Skeletal muscle satellite cell (primary cell): ENCODE measurements at regions not wholly inside any gene's neighbourhood (a gene's known extent, or its start where the extent isn't known, plus 50 kb on each side); places are given as distances from the start of the nearest gene placed in this dataset.

Experiments used
- H3K27me3 ChIP-seq: 2 replicates; pipeline ENCODE4 v1.7.0; 2013; ENCODE audit warnings: low read length; ENCODE audit not compliant: control insufficient read depth, insufficient read depth
- H3K36me3 ChIP-seq: 2 replicates; pipeline ENCODE4 v1.7.0; 2013; ENCODE audit warnings: mild to moderate bottlenecking, control low read depth, low read length; ENCODE audit not compliant: insufficient read depth
- H3K4me1 ChIP-seq: 2 replicates; pipeline ENCODE4 v1.7.0; 2013; ENCODE audit warnings: low read length; ENCODE audit not compliant: control insufficient read depth, insufficient read depth
- H3K4me2 ChIP-seq: 2 replicates; pipeline ENCODE4 v1.7.0; 2013; ENCODE audit warnings: mild to moderate bottlenecking, low read length
- H3K4me3 ChIP-seq: 2 replicates; pipeline ENCODE4 v1.7.0; 2013; ENCODE audit warnings: low read length
- H3K9ac ChIP-seq: 2 replicates; pipeline ENCODE4 v1.7.0; 2013; ENCODE audit warnings: mild to moderate bottlenecking, low read depth, low read length, moderate library complexity
- H3K9me3 ChIP-seq: replicated peaks from 2 replicates; pipeline ENCODE4 v1.7.0; 2013; ENCODE audit warnings: mild to moderate bottlenecking, control low read depth, low read length

GRCh38 chr16:79472426-79472825 lies 128.1 kb downstream of the MAF start:
- H3K27me3 ChIP-seq, result no peaks in the 10 kb centered on the region
- H3K4me1 ChIP-seq, result no peaks in the 10 kb centered on the region
- H3K4me2 ChIP-seq, result no peak overlapping the region
- no peak overlapping the region for H3K4me3 ChIP-seq
- no peak overlapping the region for H3K9ac ChIP-seq
- H3K36me3 ChIP-seq, result no peaks in the 10 kb centered on the region
- H3K9me3 ChIP-seq, result peaks cover 8% of the 10 kb centered on the region

- H3K4me1 ChIP-seq, result no peaks in the 10 kb centered on the region
- no peak overlapping the region for H3K9ac ChIP-seq
- no peaks in the 10 kb centered on the region for H3K27me3 ChIP-seq
- H3K36me3 ChIP-seq, result no peaks in the 10 kb centered on the region
- peaks cover 8% of the 10 kb centered on the region for H3K9me3 ChIP-seq
- H3K4me2 ChIP-seq, result no peak overlapping the region
- no peak overlapping the region for H3K4me3 ChIP-seq
Measured at GRCh38 chr16:79469999-79470398, 130.5 kb downstream of the MAF start.

- H3K9me3 ChIP-seq, result peaks cover 8% of the 10 kb centered on the region
- no peak overlapping the region for H3K4me3 ChIP-seq
Measured at GRCh38 chr16:79468631-79469030, 131.9 kb downstream of the MAF start.

GRCh38 chr16:79468121-79468552 lies 132.4 kb downstream of the MAF start:
- Histone ChIP-seq H3K9me3 (peaks cover 8% of the 10 kb centered on the region), H3K27me3 (no peaks in the 10 kb centered on the region), H3K9ac (no peak overlapping the region), H3K4me3 (no peak overlapping the region), H3K4me1 (no peaks in the 10 kb centered on the region), H3K4me2 (no peak overlapping the region), H3K36me3 (no peaks in the 10 kb centered on the region)

More at GRCh38 chr16:79468631-79469030, 131.9 kb downstream of the MAF start:
- Histone ChIP-seq H3K4me2 (no peak overlapping the region), H3K9ac (no peak overlapping the region), H3K4me1 (no peaks in the 10 kb centered on the region), H3K27me3 (no peaks in the 10 kb centered on the region), H3K36me3 (no peaks in the 10 kb centered on the region)

- Histone ChIP-seq H3K4me2 (no peak overlapping the region), H3K4me1 (no peaks in the 10 kb centered on the region), H3K27me3 (no peaks in the 10 kb centered on the region), H3K9ac (no peak overlapping the region), H3K36me3 (no peaks in the 10 kb centered on the region), H3K4me3 (no peak overlapping the region), H3K9me3 (peaks cover 14% of the 10 kb centered on the region)
Measured at GRCh38 chr16:79466111-79466510, 134.4 kb downstream of the MAF start.

GRCh38 chr16:79463841-79464240 lies 136.7 kb downstream of the MAF start:
- Histone ChIP-seq H3K9ac (no peak overlapping the region), H3K36me3 (no peaks in the 10 kb centered on the region), H3K27me3 (no peaks in the 10 kb centered on the region), H3K4me2 (no peak overlapping the region), H3K4me3 (no peak overlapping the region), H3K9me3 (peaks cover 11% of the 10 kb centered on the region), H3K4me1 (no peaks in the 10 kb centered on the region)

- Histone ChIP-seq H3K4me1 (no peaks in the 10 kb centered on the region), H3K27me3 (no peaks in the 10 kb centered on the region), H3K4me3 (no peak overlapping the region), H3K9me3 (no peaks in the 10 kb centered on the region), H3K4me2 (no peak overlapping the region), H3K36me3 (no peaks in the 10 kb centered on the region), H3K9ac (no peak overlapping the region)
Measured at GRCh38 chr16:79456036-79456435, 144.5 kb downstream of the MAF start.

- H3K4me3 ChIP-seq, result no peak overlapping the region
- no peaks in the 10 kb centered on the region for H3K27me3 ChIP-seq
- no peaks in the 10 kb centered on the region for H3K36me3 ChIP-seq
- no peak overlapping the region for H3K9ac ChIP-seq
- H3K9me3 ChIP-seq, result no peaks in the 10 kb centered on the region
- H3K4me1 ChIP-seq, result no peaks in the 10 kb centered on the region
- no peak overlapping the region for H3K4me2 ChIP-seq
Measured at GRCh38 chr16:79452671-79453070, 147.9 kb downstream of the MAF start.

GRCh38 chr16:79451196-79451816 lies 149.2 kb downstream of the MAF start:
- H3K4me3 ChIP-seq, result no peak overlapping the region
- H3K4me1 ChIP-seq, result no peaks in the 10 kb centered on the region
- H3K36me3 ChIP-seq, result no peaks in the 10 kb centered on the region
- H3K9me3 ChIP-seq, result no peaks in the 10 kb centered on the region
- H3K27me3 ChIP-seq, result no peaks in the 10 kb centered on the region
- no peak overlapping the region for H3K4me2 ChIP-seq
- no peak overlapping the region for H3K9ac ChIP-seq

GRCh38 chr16:79449900-79450299 lies 150.6 kb downstream of the MAF start:
- no peak overlapping the region for H3K4me3 ChIP-seq
- no peak overlapping the region for H3K4me2 ChIP-seq
- H3K4me1 ChIP-seq, result no peaks in the 10 kb centered on the region
- H3K9ac ChIP-seq, result no peak overlapping the region
- no peaks in the 10 kb centered on the region for H3K27me3 ChIP-seq
- H3K36me3 ChIP-seq, result no peaks in the 10 kb centered on the region
- no peaks in the 10 kb centered on the region for H3K9me3 ChIP-seq

- no peaks in the 10 kb centered on the region for H3K4me1 ChIP-seq
- no peak overlapping the region for H3K4me3 ChIP-seq
- H3K27me3 ChIP-seq, result no peaks in the 10 kb centered on the region
- H3K9me3 ChIP-seq, result no peaks in the 10 kb centered on the region
- H3K4me2 ChIP-seq, result no peak overlapping the region
- no peaks in the 10 kb centered on the region for H3K36me3 ChIP-seq
- H3K9ac ChIP-seq, result no peak overlapping the region
Measured at GRCh38 chr16:79449067-79449769, 151.3 kb downstream of the MAF start.

GRCh38 chr16:79444572-79444971 lies 156.0 kb downstream of the MAF start:
- Histone ChIP-seq H3K4me2 (no peak overlapping the region), H3K36me3 (no peaks in the 10 kb centered on the region), H3K9ac (no peak overlapping the region), H3K27me3 (no peaks in the 10 kb centered on the region), H3K9me3 (peaks cover 2% of the 10 kb centered on the region), H3K4me3 (no peak overlapping the region), H3K4me1 (no peaks in the 10 kb centered on the region)
